BJ (cell line): ENCODE measurements at regions not wholly inside any gene's neighbourhood (a gene's known extent, or its start where the extent isn't known, plus 50 kb on each side); places are given as distances from the start of the nearest gene placed in this dataset.

Source experiments
- CTCF ChIA-PET: fragments of 350-600 bp; formaldehyde crosslinking; extraction: SDS; loops from one replicate; lab custom pipeline; 2021; ENCODE audit warnings: antibody characterized with exemption, inconsistent platforms; lab: Yijun Ruan, JAX
- POLR2A ChIA-PET: fragments of 300-600 bp; sonication (Branson Sonifier 250); formaldehyde crosslinking; extraction: SDS; loops from one replicate; lab custom pipeline; 2021; ENCODE audit warnings: antibody characterized with exemption; lab: Charles Lee
- DNase-seq: peaks from one replicate; pipeline ENCODE4 v3.0.0-alpha.2; 2011; ENCODE audit warnings: low read depth
- H3K27me3 ChIP-seq: 2 replicates; pipeline ENCODE4 v1.6.0; 2011; ENCODE audit warnings: low read length; ENCODE audit not compliant: control insufficient read depth, insufficient read depth
- H3K36me3 ChIP-seq: 2 replicates; pipeline ENCODE4 v1.5.1; 2011; ENCODE audit warnings: low read length; ENCODE audit not compliant: control insufficient read depth, insufficient read depth
- H3K4me3 ChIP-seq: 2 replicates; pipeline ENCODE4 v1.5.1; 2011; ENCODE audit warnings: low read depth, mild to moderate bottlenecking, control low read depth, low read length
- TF ChIP-seq, protein P1 (sequence below): IDR thresholded peaks from 2 replicates; pipeline ENCODE4 v1.5.1; 2011; ENCODE audit warnings: low read depth, mild to moderate bottlenecking, control low read depth, inconsistent platforms, low read length, moderate library complexity; ENCODE audit not compliant: insufficient read depth

DNA sequence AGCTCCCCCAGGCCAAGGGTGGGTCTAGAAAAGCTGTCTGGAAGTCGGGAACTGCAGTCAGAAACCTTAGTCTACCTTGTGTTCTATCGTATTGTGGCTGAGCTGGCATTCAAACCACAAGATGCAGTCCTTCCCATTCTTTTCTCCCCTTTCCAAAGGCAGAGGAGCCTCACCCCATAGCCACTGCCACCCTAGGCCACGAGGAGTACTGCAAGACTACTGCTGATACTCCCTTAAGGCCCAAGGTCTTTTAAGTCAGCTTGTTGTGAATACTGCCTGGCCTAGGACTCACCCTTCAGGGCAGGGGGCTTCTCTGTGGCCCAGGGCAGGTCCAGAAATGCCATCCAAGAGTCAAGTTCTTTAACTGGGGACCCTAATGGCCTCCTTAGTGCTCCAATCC, 214.5 kb upstream of the CNTNAP2 start:
- no peak for DNase-seq
- Histone ChIP-seq H3K36me3 (no peaks in the 10 kb centered on the region), H3K4me3 (no peak overlapping the region), H3K27me3 (no peaks in the 10 kb centered on the region)
- ChIA-PET CTCF (no interaction called here), POLR2A (no interaction called here)
- TF ChIP-seq, protein P1, sequence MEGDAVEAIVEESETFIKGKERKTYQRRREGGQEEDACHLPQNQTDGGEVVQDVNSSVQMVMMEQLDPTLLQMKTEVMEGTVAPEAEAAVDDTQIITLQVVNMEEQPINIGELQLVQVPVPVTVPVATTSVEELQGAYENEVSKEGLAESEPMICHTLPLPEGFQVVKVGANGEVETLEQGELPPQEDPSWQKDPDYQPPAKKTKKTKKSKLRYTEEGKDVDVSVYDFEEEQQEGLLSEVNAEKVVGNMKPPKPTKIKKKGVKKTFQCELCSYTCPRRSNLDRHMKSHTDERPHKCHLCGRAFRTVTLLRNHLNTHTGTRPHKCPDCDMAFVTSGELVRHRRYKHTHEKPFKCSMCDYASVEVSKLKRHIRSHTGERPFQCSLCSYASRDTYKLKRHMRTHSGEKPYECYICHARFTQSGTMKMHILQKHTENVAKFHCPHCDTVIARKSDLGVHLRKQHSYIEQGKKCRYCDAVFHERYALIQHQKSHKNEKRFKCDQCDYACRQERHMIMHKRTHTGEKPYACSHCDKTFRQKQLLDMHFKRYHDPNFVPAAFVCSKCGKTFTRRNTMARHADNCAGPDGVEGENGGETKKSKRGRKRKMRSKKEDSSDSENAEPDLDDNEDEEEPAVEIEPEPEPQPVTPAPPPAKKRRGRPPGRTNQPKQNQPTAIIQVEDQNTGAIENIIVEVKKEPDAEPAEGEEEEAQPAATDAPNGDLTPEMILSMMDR: no peak

DNA sequence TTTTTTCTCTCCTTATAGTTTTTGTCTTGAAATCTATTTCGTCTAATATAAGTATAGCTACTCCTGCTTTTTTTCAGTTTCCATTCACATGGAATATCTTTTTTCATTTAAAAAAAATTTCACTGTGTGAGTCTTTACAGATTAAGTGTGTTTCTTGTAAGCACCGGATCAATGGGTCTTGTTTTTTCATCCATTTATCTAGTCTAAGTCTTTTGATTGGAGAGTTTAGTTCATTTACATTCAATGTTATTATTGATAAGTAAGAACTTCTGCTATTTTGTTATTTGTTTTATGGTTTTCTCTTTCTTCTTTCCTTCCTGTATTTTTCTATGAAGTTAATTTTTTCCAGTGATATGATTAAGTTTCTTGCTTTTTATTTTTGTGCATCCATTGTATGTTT, 216.7 kb upstream of the CNTNAP2 start:
- TF ChIP-seq, protein P1: no peak
- DNase-seq: no peak
- H3K36me3 ChIP-seq: no peaks in the 10 kb centered on the region
- ChIA-PET POLR2A (no interaction called here), CTCF (interaction anchor here (0.6 kb wide), 1 partner anchor 83 kb away, joined by 3 read pairs; no protein-coding TSS in a partner anchor)
- H3K4me3 ChIP-seq: no peak overlapping the region
- H3K27me3 ChIP-seq: no peaks in the 10 kb centered on the region

- ChIA-PET CTCF (no interaction called here), POLR2A (no interaction called here)
- Histone ChIP-seq H3K4me3 (no peak overlapping the region), H3K27me3 (no peaks in the 10 kb centered on the region), H3K36me3 (no peaks in the 10 kb centered on the region)
- TF ChIP-seq, protein P1: no peak
- no peak for DNase-seq
Observed at GRCh38 chr7:145893925-145894535, 222.6 kb upstream of the CNTNAP2 start.

DNA sequence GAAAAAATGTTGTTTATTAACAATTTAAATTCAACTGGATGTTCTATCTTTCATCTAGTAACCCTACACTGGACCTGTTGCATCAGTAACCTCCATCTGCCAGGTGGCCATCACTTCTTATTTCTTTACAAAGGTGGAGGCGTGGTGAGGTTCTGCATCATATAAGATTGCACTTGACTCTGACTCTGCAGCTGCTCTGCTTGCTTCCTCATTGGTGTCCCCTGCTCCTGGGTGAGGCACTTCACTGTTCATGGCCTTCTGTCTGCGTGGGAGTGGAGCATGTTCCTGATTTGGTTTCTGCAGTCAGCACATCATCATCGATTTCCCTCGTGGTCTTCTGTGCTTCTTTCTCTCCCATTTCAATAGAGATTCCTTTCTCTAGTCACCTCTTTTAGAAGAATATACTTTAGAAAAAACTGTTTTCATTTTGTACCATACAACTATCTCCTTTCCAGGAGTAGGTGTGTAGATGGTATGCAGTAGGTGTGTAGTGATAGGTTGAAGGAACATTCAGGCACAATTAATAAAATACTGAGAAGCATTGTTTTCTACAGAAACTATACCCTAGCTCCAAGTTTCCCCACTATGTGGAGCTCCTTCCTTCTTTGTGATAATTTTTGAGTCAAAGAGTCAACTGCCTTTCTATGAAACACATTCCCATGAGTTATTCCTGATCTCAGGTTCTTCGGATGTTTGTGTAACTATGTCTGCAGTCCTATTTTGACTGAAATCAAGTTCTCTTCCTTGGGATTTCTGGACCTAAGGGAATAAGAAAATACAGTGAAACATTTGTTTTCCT, 231.7 kb upstream of the CNTNAP2 start:
- Histone ChIP-seq H3K36me3 (no peaks in the 10 kb centered on the region), H3K27me3 (no peaks in the 10 kb centered on the region), H3K4me3 (no peak overlapping the region)
- DNase-seq: no peak
- ChIA-PET CTCF (no interaction called here), POLR2A (no interaction called here)
- TF ChIP-seq, protein P1: no peak

- TF ChIP-seq, protein P1: no peak
- Histone ChIP-seq H3K4me3 (no peak overlapping the region), H3K27me3 (no peaks in the 10 kb centered on the region), H3K36me3 (no peaks in the 10 kb centered on the region)
- DNase-seq: no peak
- CTCF ChIA-PET: no interaction called here
- POLR2A ChIA-PET: no interaction called here
Observed at GRCh38 chr7:145876376-145876775, 240.2 kb upstream of the CNTNAP2 start.
